Right atrium auricular region (tissue), 2 donors: ENCODE measurements at regions not wholly inside any gene's neighbourhood (a gene's known extent, or its start where the extent isn't known, plus 50 kb on each side); places are given as distances from the start of the nearest gene placed in this dataset.

Source experiments
- DNase-seq: peaks from one replicate; pipeline ENCODE4 v3.0.0-alpha.2; 2019; ENCODE audit warnings: low spot score
- H3K27ac ChIP-seq, 2 donors: fragments of 200-600 bp; sonication (generic); 1 replicate in 1 of 2; 2 replicates in 1 of 2; pipeline ENCODE4 v1.5.1; 2016 to 2019
- H3K27me3 ChIP-seq, 2 donors: fragments of 200-600 bp; sonication (generic); one replicate each; pipeline versions ENCODE4 v1.5.1 to v1.6.0; 2017 to 2019
- H3K36me3 ChIP-seq: fragments of 200-600 bp; sonication (generic); one replicate; pipeline ENCODE4 v1.5.1; 2016
- H3K4me1 ChIP-seq, 2 donors: fragments of 200-600 bp; sonication (generic); one replicate each; pipeline versions ENCODE4 v1.5.1 to v1.6.0; 2017 to 2019
- H3K4me3 ChIP-seq, 2 donors: fragments of 200-600 bp; sonication (generic); 1 replicate in 1 of 2; 2 replicates in 1 of 2; pipeline ENCODE4 v1.5.1; 2017 to 2019; ENCODE audit warnings: mild to moderate bottlenecking in 1 of 2, moderate library complexity in 1 of 2
- H3K9me3 ChIP-seq, 2 donors: fragments of 200-600 bp; sonication (generic); one replicate each; pipeline ENCODE4 v1.5.1; 2019
- TF ChIP-seq, protein P1 (sequence below), 2 donors: fragments of 200-600 bp; sonication (generic); IDR thresholded peaks; one replicate each; pipeline ENCODE4 v1.5.1; 2019; ENCODE audit warnings: antibody characterized with exemption in 2 of 2

DNA sequence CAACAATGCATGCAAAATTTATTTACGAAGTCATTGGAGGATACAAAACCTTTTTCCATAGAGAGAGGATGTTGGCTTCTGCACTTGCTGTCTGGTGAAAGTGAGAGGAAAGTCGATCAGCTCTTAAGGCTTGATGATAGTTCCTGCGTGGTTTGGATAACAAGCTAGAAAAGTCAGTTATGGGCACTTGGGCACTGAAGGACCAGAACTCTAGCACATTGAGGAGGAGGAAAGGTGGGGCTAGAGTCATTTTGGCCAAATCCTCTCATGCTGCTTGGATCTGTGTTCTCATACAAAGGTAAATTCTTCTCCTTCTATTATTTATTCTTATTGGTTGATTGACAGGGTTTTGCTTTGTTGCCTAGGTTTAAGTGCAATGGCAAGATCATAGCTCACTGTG, 245.9 kb upstream of the ADAMTSL1 start:
- H3K36me3 ChIP-seq, result no peaks in the 10 kb centered on the region
- no peak overlapping the region for H3K27ac ChIP-seq
- DNase-seq, result no peak
- H3K9me3 ChIP-seq, result no peaks in the 10 kb centered on the region
- no peaks in the 10 kb centered on the region for H3K4me1 ChIP-seq
- TF ChIP-seq, protein P1, sequence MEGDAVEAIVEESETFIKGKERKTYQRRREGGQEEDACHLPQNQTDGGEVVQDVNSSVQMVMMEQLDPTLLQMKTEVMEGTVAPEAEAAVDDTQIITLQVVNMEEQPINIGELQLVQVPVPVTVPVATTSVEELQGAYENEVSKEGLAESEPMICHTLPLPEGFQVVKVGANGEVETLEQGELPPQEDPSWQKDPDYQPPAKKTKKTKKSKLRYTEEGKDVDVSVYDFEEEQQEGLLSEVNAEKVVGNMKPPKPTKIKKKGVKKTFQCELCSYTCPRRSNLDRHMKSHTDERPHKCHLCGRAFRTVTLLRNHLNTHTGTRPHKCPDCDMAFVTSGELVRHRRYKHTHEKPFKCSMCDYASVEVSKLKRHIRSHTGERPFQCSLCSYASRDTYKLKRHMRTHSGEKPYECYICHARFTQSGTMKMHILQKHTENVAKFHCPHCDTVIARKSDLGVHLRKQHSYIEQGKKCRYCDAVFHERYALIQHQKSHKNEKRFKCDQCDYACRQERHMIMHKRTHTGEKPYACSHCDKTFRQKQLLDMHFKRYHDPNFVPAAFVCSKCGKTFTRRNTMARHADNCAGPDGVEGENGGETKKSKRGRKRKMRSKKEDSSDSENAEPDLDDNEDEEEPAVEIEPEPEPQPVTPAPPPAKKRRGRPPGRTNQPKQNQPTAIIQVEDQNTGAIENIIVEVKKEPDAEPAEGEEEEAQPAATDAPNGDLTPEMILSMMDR (IDR thresholded peaks at IDR 0.05), result no peak
- H3K27me3 ChIP-seq, result no peaks in the 10 kb centered on the region
- no peak overlapping the region for H3K4me3 ChIP-seq

DNA sequence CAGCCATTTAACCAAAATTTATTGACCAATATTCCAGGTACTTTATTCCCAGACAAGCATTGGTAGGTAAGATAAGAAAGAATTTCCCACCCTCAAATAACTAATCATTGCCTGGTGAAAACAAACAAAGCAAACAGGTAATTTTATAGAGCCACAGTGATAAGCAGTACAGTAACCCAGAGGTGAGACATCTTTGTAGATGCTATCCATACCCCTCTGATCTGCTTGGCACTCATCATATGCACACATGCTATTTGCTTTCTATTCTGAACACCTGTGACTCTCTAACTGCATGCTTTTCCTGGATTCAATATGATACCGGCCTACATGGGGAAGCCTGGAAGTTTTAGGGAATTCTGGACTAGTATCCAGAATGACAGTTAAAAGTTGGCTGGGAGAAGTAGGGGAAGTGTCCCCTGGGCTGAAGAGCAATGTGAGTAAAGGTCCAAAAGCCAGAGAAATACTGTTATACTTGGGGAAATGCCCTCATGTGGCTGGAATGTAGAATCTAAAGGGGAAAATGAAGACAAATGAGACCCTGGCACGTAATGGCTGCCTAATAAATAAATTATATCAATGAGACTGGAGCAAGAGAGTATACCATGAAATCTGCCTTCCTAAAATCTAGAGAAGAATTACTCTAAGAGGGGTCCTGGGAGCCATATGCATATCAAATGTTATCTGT, 243.8 kb upstream of the ADAMTSL1 start:
- Histone ChIP-seq H3K27me3 (no peaks in the 10 kb centered on the region), H3K27ac (no peak overlapping the region), H3K4me3 (no peak overlapping the region), H3K4me1 (no peaks in the 10 kb centered on the region), H3K9me3 (no peaks in the 10 kb centered on the region), H3K36me3 (no peaks in the 10 kb centered on the region)
- TF ChIP-seq, protein P1 (IDR thresholded peaks at IDR 0.05), result no peak
- DNase-seq, result no peak

GRCh38 chr9:18233311-18233710, 240.6 kb upstream of the ADAMTSL1 start:
- Histone ChIP-seq H3K4me3 (no peak overlapping the region), H3K27ac (no peak overlapping the region), H3K27me3 (no peaks in the 10 kb centered on the region), H3K36me3 (no peaks in the 10 kb centered on the region), H3K4me1 (no peaks in the 10 kb centered on the region), H3K9me3 (no peaks in the 10 kb centered on the region)
- TF ChIP-seq, protein P1 (IDR thresholded peaks at IDR 0.05), result no peak
- no peak for DNase-seq

DNA sequence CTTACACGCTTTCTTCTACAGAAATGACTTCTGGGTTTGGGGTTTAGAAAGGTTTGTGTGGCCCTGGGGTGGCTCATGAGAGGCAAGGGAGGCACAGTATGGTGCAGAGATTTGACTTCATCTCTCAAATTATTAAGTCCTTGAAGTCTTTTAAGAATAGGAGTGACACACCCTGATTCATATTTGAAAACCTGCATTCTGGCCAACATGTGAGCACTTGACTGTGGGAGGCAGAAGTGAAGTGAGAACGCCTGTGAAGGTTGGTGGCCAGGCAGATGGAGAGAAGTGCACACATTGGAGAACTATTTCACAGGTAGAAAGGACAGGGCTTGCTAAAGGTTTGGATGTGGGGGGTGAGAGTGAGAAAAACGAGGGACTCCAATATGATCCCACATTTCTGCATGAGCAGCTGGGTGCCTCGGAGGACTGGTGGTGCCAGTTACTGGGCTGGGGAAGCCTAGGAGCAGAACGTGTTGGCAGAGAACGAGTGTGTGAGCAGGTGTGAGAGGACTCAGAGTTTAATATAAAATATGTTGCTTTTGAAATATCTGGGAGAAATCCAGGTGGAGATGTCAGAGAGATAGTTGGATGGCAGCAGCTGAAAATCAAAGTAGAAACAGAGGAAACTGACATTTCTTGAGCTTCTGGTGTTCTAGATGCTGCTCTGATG, 240.0 kb upstream of the ADAMTSL1 start:
- Histone ChIP-seq H3K9me3 (no peaks in the 10 kb centered on the region), H3K4me3 (no peak overlapping the region), H3K27ac (no peak overlapping the region), H3K36me3 (no peaks in the 10 kb centered on the region), H3K27me3 (no peaks in the 10 kb centered on the region), H3K4me1 (no peaks in the 10 kb centered on the region)
- TF ChIP-seq, protein P1 (IDR thresholded peaks at IDR 0.05), result no peak
- no peak for DNase-seq

DNA sequence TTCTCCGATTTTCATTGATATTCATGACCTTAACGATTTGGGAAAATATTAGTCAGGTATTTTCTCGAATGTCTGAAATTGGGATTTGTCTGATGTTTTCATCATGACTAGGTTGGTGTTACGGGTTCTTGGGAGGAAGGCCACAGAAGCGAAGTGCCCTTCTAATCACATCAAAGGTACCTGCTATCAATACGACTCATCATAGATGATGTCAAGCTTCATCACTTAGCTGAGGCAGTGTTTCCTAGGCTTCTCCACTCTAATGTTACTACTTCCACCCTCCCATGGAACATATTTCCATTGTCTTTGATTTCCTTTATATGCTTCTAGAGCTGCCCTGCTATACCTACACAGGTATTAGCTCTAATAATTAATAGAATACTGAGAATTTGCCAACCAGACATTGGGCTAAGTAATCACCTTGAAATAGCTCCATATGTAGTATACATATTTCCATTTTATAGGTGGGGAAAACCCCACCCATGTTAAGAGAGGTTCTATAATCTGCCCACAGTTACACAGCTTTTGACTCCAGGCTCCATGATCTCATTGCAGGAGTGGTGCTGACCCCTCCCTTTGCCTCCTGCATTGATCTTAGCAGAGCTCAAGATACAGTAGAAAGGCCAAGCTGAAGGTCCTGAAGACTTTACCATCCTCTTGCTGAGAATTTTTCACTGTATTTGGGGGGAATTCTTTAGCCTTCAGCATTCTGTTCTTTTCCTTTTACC, 238.6 kb upstream of the ADAMTSL1 start:
- Histone ChIP-seq H3K36me3 (no peaks in the 10 kb centered on the region), H3K27me3 (no peaks in the 10 kb centered on the region), H3K4me3 (no peak overlapping the region), H3K9me3 (no peaks in the 10 kb centered on the region), H3K27ac (no peak overlapping the region), H3K4me1 (no peaks in the 10 kb centered on the region)
- no peak for DNase-seq
- TF ChIP-seq, protein P1 (IDR thresholded peaks at IDR 0.05), result no peak
